ENCODE measurements at regions not wholly inside any gene's neighbourhood (a gene's known extent, or its start where the extent isn't known, plus 50 kb on each side); places are given as distances from the start of the nearest gene placed in this dataset.
"Not testable (repeated sequence)": the region's sequence is repeated elsewhere in the genome, so short reads cannot be mapped to it uniquely, and the experiment has no call there.

- not testable (repeated sequence) for DNase-seq
Measured at GRCh38 chr2:76697439-76697838, 824.7 kb downstream of the LRRTM4 start.

- no peak for DNase-seq
Measured at GRCh38 chr2:76692908-76693307, 829.3 kb downstream of the LRRTM4 start.

- no peak for DNase-seq
Measured at GRCh38 chr2:76688732-76689131, 833.4 kb downstream of the LRRTM4 start.

GRCh38 chr2:76687923-76688322 is 834.3 kb downstream of the LRRTM4 start:
- no peak for DNase-seq

- DNase-seq = no peak
Measured at GRCh38 chr2:76684756-76685155, 837.4 kb downstream of the LRRTM4 start.

- DNase-seq = no peak
Measured at GRCh38 chr2:76679025-76679396, 843.2 kb downstream of the LRRTM4 start.

- no peak for DNase-seq
Measured at GRCh38 chr2:76678383-76679024, 843.7 kb downstream of the LRRTM4 start.

GRCh38 chr2:76675212-76675611 is 847.0 kb downstream of the LRRTM4 start:
- no peak for DNase-seq

- no peak for DNase-seq
Measured at GRCh38 chr2:76672798-76673197, 849.4 kb downstream of the LRRTM4 start.

- DNase-seq = no peak
Measured at GRCh38 chr2:76669966-76670465, 852.2 kb downstream of the LRRTM4 start.

- DNase-seq = no peak
Measured at GRCh38 chr2:76668279-76668678, 853.9 kb downstream of the LRRTM4 start.

GRCh38 chr2:76667821-76668271 is 854.3 kb downstream of the LRRTM4 start:
- no peak for DNase-seq

GRCh38 chr2:76642129-76642528 is 880.0 kb downstream of the LRRTM4 start:
- DNase-seq = no peak

- no peak for DNase-seq
Measured at GRCh38 chr2:76641506-76641905, 880.7 kb downstream of the LRRTM4 start.

GRCh38 chr2:76640905-76641304 is 881.3 kb downstream of the LRRTM4 start:
- DNase-seq = no peak

GRCh38 chr2:76639171-76639680 is 883.0 kb downstream of the LRRTM4 start:
- no peak for DNase-seq

GRCh38 chr2:76633276-76633921 is 888.8 kb downstream of the LRRTM4 start:
- no peak for DNase-seq

GRCh38 chr2:76625101-76625500 is 897.1 kb downstream of the LRRTM4 start:
- no peak for DNase-seq

GRCh38 chr2:76613330-76613729 is 902.6 kb upstream of the GCFC2 start:
- DNase-seq = no peak

- DNase-seq = no peak
Measured at GRCh38 chr2:76612764-76613163, 902.0 kb upstream of the GCFC2 start.

- no peak for DNase-seq
Measured at GRCh38 chr2:76610451-76610850, 899.7 kb upstream of the GCFC2 start.

- DNase-seq = no peak
Measured at GRCh38 chr2:76599732-76600368, 889.1 kb upstream of the GCFC2 start.

- DNase-seq = no peak
Measured at GRCh38 chr2:76584474-76584873, 873.8 kb upstream of the GCFC2 start.

- DNase-seq = no peak
Measured at GRCh38 chr2:76579911-76580310, 869.2 kb upstream of the GCFC2 start.

All from stimulated activated CD8-positive, alpha-beta memory T cell treated with anti-CD3 and anti-CD28 coated beads, Interleukin-4, amount 100 ng/mL, for 48 hours (primary cell).